ENCODE measurements at regions not wholly inside any gene's neighbourhood (a gene's known extent, or its start where the extent isn't known, plus 50 kb on each side); places are given as distances from the start of the nearest gene placed in this dataset.
"Not testable (repeated sequence)": the region's sequence is repeated elsewhere in the genome, so short reads cannot be mapped to it uniquely, and the experiment has no call there.

DNA sequence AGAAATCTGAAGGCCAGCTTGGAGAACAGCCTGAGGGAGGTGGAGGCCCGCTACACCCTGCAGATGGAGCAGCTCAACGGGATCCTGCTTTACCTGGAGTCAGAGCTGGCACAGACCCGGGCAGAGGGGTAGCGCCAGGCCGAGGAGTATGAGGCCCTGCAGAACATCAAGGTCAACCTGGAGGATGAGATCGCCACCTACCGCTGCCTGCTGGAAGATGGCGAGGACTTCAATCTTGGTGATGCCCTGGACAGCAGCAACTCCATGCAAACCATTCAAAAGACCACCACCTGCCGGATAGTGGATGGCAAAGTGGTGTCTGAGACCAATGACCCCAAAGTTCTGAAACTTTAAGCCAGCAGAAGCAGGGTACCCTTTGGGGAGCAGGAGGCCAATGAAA, 318.4 kb downstream of the ZFHX3 start:
- not testable (repeated sequence) for DNase-seq

GRCh38 chr16:72728516-72728915, 319.4 kb downstream of the ZFHX3 start:
- no peak for DNase-seq

- no peak for DNase-seq
Observed at GRCh38 chr16:72727565-72727964, 320.4 kb downstream of the ZFHX3 start.

- DNase-seq, result no peak
Observed at GRCh38 chr16:72725643-72726042, 322.3 kb downstream of the ZFHX3 start.

- no peak for DNase-seq
Observed at GRCh38 chr16:72723781-72724180, 324.1 kb downstream of the ZFHX3 start.

- no peak for DNase-seq
Observed at GRCh38 chr16:72722552-72722951, 325.4 kb downstream of the ZFHX3 start.

DNA sequence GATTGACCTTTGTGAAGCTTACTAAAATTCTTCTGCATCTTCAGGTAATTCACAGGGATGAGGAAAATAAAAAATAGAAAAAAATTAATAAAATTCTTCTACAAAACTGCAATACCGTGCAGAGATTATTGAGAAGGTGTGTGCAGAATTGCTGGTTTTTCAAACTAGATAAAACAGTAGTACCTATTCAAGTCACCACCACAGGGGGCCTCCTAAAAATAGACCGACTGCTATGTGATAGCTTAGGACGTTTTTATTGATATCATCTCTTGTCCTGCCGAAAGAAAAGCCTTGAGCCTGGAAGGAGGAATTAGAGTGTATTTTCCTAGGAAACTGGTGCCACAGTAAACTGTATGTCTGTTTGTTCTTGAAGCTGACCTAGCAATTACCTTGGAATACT, 325.9 kb downstream of the ZFHX3 start:
- no peak for DNase-seq

GRCh38 chr16:72715267-72715666, 332.7 kb downstream of the ZFHX3 start:
- no peak for DNase-seq

DNA sequence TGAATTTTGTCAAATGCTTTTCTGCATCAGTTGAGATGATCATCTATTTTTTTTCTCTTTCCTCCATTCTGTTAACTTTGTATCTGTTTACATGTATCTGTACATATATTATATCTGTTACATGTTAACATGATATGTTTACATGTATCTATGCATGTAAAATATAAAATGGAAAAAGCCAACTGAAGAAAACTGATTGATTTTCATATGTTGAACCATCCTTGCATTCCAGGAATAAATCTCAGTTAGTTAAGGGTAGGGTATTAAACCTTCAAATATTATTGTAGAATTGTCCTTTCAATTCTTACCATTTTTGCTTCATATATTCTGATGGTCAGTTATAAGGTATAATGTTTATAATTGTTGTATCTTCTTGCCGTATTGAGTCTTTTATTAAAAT, 336.1 kb downstream of the ZFHX3 start:
- DNase-seq, result no peak

DNA sequence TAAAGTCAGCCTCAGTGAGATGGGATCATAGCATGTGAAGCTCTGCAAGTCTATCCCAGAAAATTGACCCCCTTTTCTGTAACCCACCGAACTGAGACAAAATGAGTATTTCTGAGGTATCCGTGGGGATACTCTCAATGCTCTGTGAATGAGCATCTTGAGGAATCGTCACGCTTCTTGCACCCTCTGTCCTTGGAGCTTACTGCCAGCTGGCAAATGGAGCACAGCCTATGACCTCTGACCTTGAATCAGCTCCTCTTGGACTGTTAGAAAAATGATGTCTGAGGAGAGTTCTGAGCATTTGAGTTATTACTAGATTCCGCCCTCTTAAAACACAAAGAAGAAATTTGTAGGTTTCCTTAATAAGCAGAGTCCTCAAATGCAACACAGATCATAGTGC, 342.1 kb downstream of the ZFHX3 start:
- no peak for DNase-seq

- DNase-seq, result no peak
Observed at GRCh38 chr16:72704746-72705372, 343.1 kb downstream of the ZFHX3 start.

DNA sequence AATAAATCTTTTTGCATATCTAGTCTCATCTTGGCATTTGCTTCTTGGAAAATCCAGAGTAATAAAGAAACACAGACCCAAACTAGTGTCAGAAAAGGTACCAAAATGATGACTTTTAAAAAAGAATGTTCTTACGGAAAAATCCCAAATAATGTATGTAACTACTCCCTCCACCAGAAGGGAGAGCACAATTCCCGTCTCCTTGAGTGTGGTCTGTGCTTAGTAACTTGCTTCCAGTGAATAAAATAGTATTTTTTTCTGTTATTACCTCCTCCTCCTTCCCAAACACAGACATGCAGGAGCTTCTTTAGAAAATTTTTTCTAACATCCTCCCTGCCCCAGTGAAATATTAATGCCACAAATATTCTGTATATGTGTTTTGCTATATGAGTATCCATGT, 358.1 kb downstream of the ZFHX3 start:
- DNase-seq, result no peak

DNA sequence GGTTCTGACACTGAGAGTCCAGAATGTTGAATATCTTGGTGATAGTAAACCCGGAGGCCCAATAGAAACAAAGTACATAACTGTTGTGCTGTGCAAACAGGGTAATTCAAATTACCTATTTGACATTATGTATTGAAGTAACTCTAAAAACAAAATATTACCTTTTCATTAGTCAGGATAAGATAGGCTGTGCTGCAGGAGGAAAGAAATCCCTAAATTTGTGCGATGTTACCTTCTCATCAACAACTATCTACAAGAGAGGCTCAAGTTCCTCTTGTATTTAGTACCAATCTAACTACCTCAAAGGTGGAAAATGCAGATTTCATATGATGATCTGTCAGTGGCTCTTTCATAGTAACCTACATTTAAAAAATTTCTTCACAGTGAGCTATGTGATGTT, 367.2 kb downstream of the ZFHX3 start:
- DNase-seq, result no peak

DNA sequence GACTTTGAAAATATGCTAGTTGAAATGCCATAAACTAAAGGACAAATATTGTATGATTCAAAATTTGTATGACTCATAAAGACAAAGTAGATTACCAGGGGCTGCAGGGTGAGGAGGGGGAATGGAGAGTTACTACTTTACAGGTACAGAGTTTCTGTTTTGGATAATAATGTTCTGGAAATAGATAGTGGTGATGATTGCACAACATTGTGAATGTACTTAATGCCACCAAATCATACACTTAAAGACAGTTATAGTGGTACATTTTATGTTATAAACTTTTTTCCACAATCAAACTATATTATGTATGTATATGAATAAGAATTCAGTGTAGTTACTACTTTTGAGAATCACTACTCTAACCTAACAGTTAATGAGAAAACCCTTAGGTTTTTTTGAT, 368.1 kb downstream of the ZFHX3 start:
- DNase-seq, result no peak

GRCh38 chr16:72677662-72678447, 370.1 kb downstream of the ZFHX3 start:
- DNase-seq, result no peak

GRCh38 chr16:72673118-72673517, 374.8 kb downstream of the ZFHX3 start:
- DNase-seq, result no peak

DNA sequence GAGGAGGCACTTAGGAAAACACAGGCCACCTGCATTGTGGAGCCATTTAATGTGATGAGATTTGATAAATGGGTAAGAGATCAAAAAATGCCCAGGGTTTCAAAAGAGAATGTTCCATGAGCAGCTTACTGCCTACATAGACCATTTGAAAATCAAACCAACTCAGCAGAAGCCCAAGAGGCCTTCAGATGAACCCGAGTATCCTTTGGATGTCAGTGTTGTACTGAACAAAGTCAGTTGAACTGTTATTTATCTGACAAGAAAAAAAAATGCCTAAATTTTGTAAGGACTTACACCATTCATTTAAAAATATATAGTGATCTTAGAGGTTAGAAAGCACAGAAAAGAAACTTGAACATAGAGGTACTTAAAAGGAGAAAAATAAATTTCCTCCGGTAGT, 381.7 kb downstream of the ZFHX3 start:
- DNase-seq, result no peak

DNA sequence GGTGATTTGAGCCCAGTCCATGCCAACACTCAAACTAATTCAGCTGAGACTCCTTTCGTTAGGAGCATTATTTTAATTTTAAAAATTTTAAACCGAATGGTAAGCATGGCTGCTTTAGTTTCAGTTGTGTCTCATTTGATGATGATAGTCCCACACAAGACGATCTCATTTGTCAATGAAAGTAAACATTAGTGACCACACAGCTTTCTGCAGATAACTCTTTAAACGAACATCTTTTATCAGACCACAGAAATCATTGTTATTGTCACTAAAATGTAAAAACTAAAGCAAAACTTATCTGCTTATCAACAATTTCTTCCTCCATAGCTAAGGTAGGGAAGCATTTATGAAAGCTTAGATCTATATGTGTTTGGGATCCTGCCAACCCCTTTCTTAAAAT, 382.2 kb downstream of the ZFHX3 start:
- no peak for DNase-seq

GRCh38 chr16:72664509-72665408, 383.2 kb downstream of the ZFHX3 start:
- peak; percentile 64 to 81 for DNase-seq

- DNase-seq, result no peak
Observed at GRCh38 chr16:72664056-72664508, 383.8 kb downstream of the ZFHX3 start.

DNA sequence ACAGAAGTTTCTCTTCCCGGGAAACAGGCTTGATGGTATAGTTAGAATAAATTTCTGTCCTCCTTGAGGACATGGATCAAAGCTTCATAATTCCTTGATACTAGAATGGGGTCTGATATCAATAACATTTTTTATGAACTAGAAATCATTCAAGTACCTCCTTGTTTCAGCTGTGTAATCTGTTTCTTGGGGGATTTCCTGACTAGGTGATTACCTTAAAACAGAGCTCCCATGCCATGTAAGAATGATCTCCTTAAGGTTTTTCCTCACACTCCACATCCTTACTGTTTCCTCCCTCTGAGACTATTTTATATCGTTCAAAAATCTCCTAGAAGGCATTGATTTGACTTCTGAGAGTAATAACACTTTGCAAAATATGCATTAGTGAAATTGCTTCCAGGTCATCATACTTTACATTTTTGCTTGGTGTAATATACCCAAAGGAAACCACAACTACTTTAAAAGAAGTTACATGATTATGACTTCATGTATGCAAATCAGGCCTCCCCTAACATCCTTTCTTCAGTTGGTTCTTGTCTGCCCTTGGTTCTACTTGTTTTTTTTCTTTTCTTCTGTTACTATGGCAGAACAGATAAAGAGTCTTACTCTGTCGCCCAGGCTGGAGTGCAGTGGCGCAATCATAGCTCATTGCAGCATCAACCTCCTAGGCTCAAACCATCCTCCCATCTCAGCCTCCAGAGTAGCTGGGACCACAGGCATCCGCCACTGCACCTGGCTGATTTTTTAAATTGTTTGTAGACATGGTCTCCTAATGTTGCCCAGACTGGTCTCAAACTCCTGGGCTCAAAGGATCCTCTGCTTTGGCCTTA, 388.8 kb downstream of the ZFHX3 start:
- DNase-seq, result no peak

DNA sequence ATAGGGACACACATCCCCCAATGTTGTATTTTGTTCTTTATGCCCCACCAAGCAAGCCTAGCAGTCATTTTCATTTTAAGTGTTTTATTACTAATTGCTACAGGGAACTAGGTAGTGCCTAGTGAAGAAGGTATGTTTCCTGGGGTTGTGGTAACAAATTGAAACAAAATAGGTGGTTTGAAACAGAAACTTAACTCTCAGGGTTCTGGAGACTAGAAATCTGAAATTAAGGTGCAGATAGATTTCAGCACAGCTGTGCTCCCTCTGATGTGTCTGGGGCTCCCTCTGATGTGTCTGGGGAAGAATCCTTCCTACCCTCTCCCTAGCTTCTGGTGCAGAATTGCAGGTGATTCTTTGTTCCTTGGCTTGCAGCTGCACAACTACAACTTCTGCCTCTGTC, 390.1 kb downstream of the ZFHX3 start:
- no peak for DNase-seq

- DNase-seq, result no peak
Observed at GRCh38 chr16:72657164-72657563, 390.8 kb downstream of the ZFHX3 start.

Data from cerebellar nuclear complex (tissue), 1 donor.